T-cell (primary cell): ENCODE measurements at regions not wholly inside any gene's neighbourhood (a gene's known extent, or its start where the extent isn't known, plus 50 kb on each side); places are given as distances from the start of the nearest gene placed in this dataset.

ENCODE experiments used
- ATAC-seq, 4 experiments: fragments of 200-7000 bp in 3 of 4; fragments of 150-1000 bp in 1 of 4; cut with Tn5 transposase; replicated peaks in 1 of 4; 1 replicate in 3 of 4; 2 replicates in 1 of 4; pipeline ENCODE4 v1.10.0; 2021; ENCODE audit warnings: moderate library complexity in 3 of 4, mild to moderate bottlenecking in 2 of 4, moderate number of reproducible peaks in 1 of 4
- CTCF ChIA-PET, 2 donors: fragments of 300-600 bp; sonication (Branson Sonifier 250); formaldehyde crosslinking; loops; one replicate each; lab custom pipeline; 2022; ENCODE audit warnings: antibody characterized with exemption in 2 of 2; lab: Charles Lee
- POLR2A ChIA-PET, 2 donors: fragments of 300-600 bp; sonication (Branson Sonifier 250); formaldehyde crosslinking; loops; one replicate each; lab custom pipeline; 2022; ENCODE audit warnings: antibody characterized with exemption in 2 of 2; lab: Charles Lee
- DNase-seq, 35 experiments: peaks; one replicate each; pipeline versions ENCODE4 v3.0.0 to v3.0.0-alpha.2; 2013 to 2023
- H3K27ac ChIP-seq: one replicate; pipeline ENCODE4 v1.5.1; 2013; ENCODE audit warnings: low read length
- H3K27me3 ChIP-seq, 2 experiments: replicated peaks in 1 of 2; 1 replicate in 1 of 2; 2 replicates in 1 of 2; pipeline versions ENCODE4 v1.6.1 to v1.7.0; 2013; ENCODE audit warnings: low read length in 1 of 2, mixed read lengths in 1 of 2; ENCODE audit not compliant: control insufficient read depth in 2 of 2, insufficient read depth in 2 of 2; ENCODE audit errors: extremely low read depth in 1 of 2
- H3K36me3 ChIP-seq, 2 donors: 1 replicate in 1 of 2; 2 replicates in 1 of 2; pipeline versions ENCODE4 v1.6.1 to v1.7.0; 2013; ENCODE audit warnings: low read length in 1 of 2; ENCODE audit not compliant: control insufficient read depth in 2 of 2, insufficient read depth in 1 of 2; ENCODE audit errors: extremely low read depth in 1 of 2
- H3K4me1 ChIP-seq, 2 experiments: 1 replicate in 1 of 2; 2 replicates in 1 of 2; pipeline versions ENCODE4 v1.6.1 to v1.7.0; 2013; ENCODE audit warnings: low read length in 2 of 2, mixed read lengths in 1 of 2; ENCODE audit not compliant: insufficient read depth in 2 of 2, control insufficient read depth in 1 of 2; ENCODE audit errors: extremely low read depth in 1 of 2
- H3K4me3 ChIP-seq, 2 donors: 1 replicate in 1 of 2; 2 replicates in 1 of 2; pipeline versions ENCODE4 v1.5.1 to v1.7.0; 2013; ENCODE audit warnings: mild to moderate bottlenecking in 2 of 2, low read length in 1 of 2, moderate library complexity in 1 of 2; ENCODE audit not compliant: control insufficient read depth in 1 of 2; ENCODE audit errors: extremely low read depth in 1 of 2
- H3K9me3 ChIP-seq: 2 replicates; pipeline ENCODE4 v1.7.0; 2013
- H3K27ac Mint-ChIP-seq, 2 donors: one replicate each; pipeline ENCODE4 v1.8.0; 2020 to 2021; ENCODE audit warnings: mild to moderate bottlenecking in 2 of 2, mixed read lengths in 2 of 2
- H3K27me3 Mint-ChIP-seq, 2 donors: one replicate each; pipeline ENCODE4 v1.8.0; 2021 to 2022; ENCODE audit warnings: mixed read lengths in 2 of 2
- H3K36me3 Mint-ChIP-seq: one replicate; pipeline ENCODE4 v1.8.0; 2021; ENCODE audit warnings: mixed read lengths
- H3K4me1 Mint-ChIP-seq, 3 donors: one replicate each; pipeline ENCODE4 v1.8.0; 2020 to 2022; ENCODE audit warnings: mixed read lengths in 3 of 3, mild to moderate bottlenecking in 1 of 3
- H3K4me3 Mint-ChIP-seq, 3 donors: one replicate each; pipeline ENCODE4 v1.8.0; 2020 to 2022; ENCODE audit warnings: mild to moderate bottlenecking in 3 of 3, mixed read lengths in 3 of 3, moderate library complexity in 3 of 3
- H3K9me3 Mint-ChIP-seq, 3 donors: one replicate each; pipeline ENCODE4 v1.8.0; 2020 to 2022; ENCODE audit warnings: mixed read lengths in 3 of 3
- WGBS: methylation state at CpG from one replicate; pipeline ENCODE4 v1.1.5; 2013; ENCODE audit warnings: missing lambda C conversion rate; ENCODE audit not compliant: insufficient coverage; 5-methylcytosine and 5-hydroxymethylcytosine counted together

DNA sequence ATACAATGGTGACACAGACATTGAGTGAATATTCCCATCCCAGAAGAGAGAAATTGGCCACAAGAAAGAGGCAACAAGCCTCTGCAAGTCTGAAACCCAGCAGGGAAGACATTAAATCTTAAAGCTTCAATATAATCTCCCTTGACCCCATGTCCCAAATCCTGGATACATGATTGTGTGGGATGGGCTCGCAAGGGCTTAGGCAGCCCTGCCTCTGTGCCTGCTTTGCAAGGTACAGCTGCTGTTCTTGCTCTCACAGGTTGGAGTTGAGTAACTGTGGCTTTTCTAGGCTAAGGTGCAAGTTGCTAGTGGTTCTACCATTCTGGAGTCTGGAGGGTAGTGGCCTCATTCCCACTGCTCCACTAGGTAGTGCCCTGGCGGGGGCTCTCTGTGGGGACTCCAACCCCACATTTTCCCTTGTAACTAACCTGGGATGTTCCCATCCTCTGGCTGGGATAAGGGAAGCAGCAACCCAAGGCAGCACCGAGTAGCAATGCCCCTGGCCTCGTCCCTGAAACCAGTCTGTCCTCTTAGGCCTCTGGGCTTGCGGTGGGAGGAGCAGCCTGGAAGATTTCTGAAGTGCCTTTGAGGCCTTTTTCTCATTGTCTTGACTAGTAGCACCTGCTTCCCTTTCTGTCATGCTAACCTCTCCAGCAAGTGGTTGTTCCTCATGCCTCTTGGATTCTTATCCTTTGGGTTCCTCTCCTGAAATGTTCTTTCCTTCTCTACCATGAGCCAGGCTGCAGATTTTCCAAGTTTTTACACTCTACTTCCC, 90.0 kb downstream of the FAM174B start:
- H3K4me3 ChIP-seq: no peak overlapping the region
- Mint-ChIP-seq H3K27me3 (peaks cover 5 to 27% of the 10 kb centered on the region in 2 donors), H3K27ac (no peak overlapping the region), H3K4me3 (no peak overlapping the region), H3K36me3 (no peaks in the 10 kb centered on the region), H3K4me1 (no peaks in the 10 kb centered on the region), H3K9me3 (peaks cover 0 to 3% (median 0%) of the 10 kb centered on the region in 3 donors)
- no peaks in the 10 kb centered on the region for H3K4me1 ChIP-seq
- H3K36me3 ChIP-seq: no peaks in the 10 kb centered on the region
- POLR2A ChIA-PET: no interaction called here
- H3K9me3 ChIP-seq: no peaks in the 10 kb centered on the region
- H3K27ac ChIP-seq: no peak overlapping the region
- CTCF ChIA-PET: no interaction called here
- 59% methylated on average over 3 of the region's 5 CpGs for WGBS
- ATAC-seq: no peak
- no peak for DNase-seq
- H3K27me3 ChIP-seq: peaks cover 0 to 17% of the 10 kb centered on the region in 2 experiments

DNA sequence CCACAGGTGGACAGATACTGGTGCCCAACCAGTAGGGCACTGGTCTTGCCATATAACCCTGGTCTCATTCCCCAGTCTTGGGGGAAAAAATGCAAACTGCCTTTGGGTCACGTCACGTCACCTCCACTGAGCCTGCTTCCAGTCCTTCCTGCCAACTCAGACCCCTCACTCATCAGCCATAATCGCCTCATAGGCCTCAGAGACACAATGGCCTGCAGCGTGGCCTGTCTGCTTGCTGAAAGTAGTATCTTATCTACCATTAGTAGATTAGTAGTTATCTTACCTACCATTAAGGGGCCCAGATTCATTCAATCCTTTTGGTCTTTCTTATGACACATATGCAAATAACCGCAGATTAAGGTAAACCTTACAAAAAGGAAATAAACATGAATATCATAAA, 93.8 kb downstream of the FAM174B start:
- H3K4me1 ChIP-seq: no peaks in the 10 kb centered on the region
- ChIA-PET POLR2A (no interaction called here), CTCF (no interaction called here)
- no peaks in the 10 kb centered on the region for H3K9me3 Mint-ChIP-seq
- peaks cover 4 to 18% of the 10 kb centered on the region in 2 donors for H3K27me3 Mint-ChIP-seq
- no peak overlapping the region for H3K27ac ChIP-seq
- H3K27me3 ChIP-seq: peaks cover 0 to 12% of the 10 kb centered on the region in 2 experiments
- no peaks in the 10 kb centered on the region for H3K4me1 Mint-ChIP-seq
- no peak for DNase-seq
- no peaks in the 10 kb centered on the region for H3K36me3 Mint-ChIP-seq
- H3K36me3 ChIP-seq: no peaks in the 10 kb centered on the region
- ATAC-seq: no peak
- no peak overlapping the region for H3K27ac Mint-ChIP-seq
- H3K9me3 ChIP-seq: no peaks in the 10 kb centered on the region
- no peak overlapping the region for H3K4me3 ChIP-seq
- 80% methylated on average over 1 of the region's 5 CpGs for WGBS
- no peak overlapping the region for H3K4me3 Mint-ChIP-seq

GRCh38 chr15:92553317-92553716, 102.3 kb downstream of the FAM174B start:
- Mint-ChIP-seq H3K27me3 (peaks cover 42% of the 10 kb centered on the region in 2 donors), H3K36me3 (no peaks in the 10 kb centered on the region), H3K4me3 (no peak overlapping the region), H3K4me1 (no peaks in the 10 kb centered on the region), H3K9me3 (peaks cover 0 to 4% (median 3%) of the 10 kb centered on the region in 3 donors), H3K27ac (no peak overlapping the region)
- Histone ChIP-seq H3K36me3 (no peaks in the 10 kb centered on the region), H3K9me3 (no peaks in the 10 kb centered on the region), H3K4me1 (no peaks in the 10 kb centered on the region), H3K4me3 (no peak overlapping the region), H3K27me3 (no peaks in the 10 kb centered on the region), H3K27ac (no peak overlapping the region)
- WGBS: 71% methylated on average over 1 of the region's 1 CpG
- ATAC-seq: no peak
- DNase-seq: no peak
- ChIA-PET POLR2A (no interaction called here), CTCF (no interaction called here)

- Histone ChIP-seq H3K27me3 (peaks cover 0 to 14% of the 10 kb centered on the region in 2 experiments), H3K36me3 (no peaks in the 10 kb centered on the region), H3K27ac (no peak overlapping the region), H3K9me3 (no peaks in the 10 kb centered on the region), H3K4me1 (no peaks in the 10 kb centered on the region), H3K4me3 (no peak overlapping the region)
- Mint-ChIP-seq H3K27me3 (peaks cover 44 to 55% of the 10 kb centered on the region in 2 donors), H3K36me3 (no peaks in the 10 kb centered on the region), H3K9me3 (peaks cover 2 to 3% (median 3%) of the 10 kb centered on the region in 3 donors), H3K4me1 (no peaks in the 10 kb centered on the region), H3K27ac (no peak overlapping the region), H3K4me3 (no peak overlapping the region)
- DNase-seq (no peak), ATAC-seq (no peak)
- POLR2A ChIA-PET: no interaction called here
- CTCF ChIA-PET: no interaction called here
Measured at GRCh38 chr15:92545996-92546395, 109.6 kb downstream of the FAM174B start.

DNA sequence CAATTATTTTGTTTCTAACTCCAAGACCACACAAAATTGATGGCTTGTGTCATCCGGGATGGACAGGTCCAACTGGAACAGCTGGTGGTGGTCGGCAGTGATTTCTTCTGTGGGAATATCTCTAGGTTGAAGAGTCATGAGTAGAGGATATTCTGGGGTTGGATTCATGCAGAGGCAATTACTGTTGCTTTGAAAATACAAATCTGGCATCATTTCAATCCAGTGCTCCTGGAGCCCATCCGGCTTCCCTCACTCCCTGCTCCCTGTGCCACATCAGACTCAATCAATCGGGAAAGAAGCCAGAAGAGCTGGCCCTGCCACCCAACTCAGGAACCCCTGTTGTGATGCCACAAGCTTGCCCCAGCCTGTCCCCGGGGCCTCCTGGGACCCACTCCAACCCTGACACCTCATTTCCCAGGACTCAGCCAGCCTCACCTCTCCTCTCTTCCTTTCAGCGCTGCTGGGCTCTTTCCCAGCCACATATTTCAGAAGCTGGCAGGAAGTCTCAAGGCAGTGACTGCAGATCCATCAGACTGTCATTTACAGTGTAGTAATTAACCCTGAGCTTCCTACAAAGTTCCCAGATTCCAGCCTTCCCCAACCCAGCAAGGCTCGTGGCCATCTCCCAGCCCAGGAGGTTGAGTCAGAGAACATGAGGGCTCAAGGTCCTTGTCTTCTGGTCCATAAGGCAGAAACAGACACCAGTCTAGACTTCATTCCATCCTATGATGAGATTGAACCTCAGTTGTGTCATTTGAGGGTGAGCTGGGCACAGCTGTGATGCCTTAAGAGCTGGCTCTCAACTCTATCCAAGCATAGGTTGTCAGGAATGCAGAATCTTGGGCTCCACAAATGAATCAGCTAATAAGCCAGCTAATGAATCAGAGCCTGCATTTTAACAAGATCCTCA, 114.0 kb downstream of the FAM174B start:
- POLR2A ChIA-PET: no interaction called here
- Histone ChIP-seq H3K4me1 (no peaks in the 10 kb centered on the region), H3K36me3 (no peaks in the 10 kb centered on the region), H3K4me3 (no peak overlapping the region), H3K27ac (no peak overlapping the region), H3K27me3 (peaks cover 0 to 12% of the 10 kb centered on the region in 2 experiments), H3K9me3 (no peaks in the 10 kb centered on the region)
- Mint-ChIP-seq H3K36me3 (no peaks in the 10 kb centered on the region), H3K9me3 (peaks cover 0 to 3% (median 0%) of the 10 kb centered on the region in 3 donors), H3K27ac (no peak overlapping the region), H3K27me3 (peaks cover 14 to 37% of the 10 kb centered on the region in 2 donors), H3K4me1 (no peaks in the 10 kb centered on the region), H3K4me3 (no peak overlapping the region)
- ATAC-seq: no peak
- no peak for DNase-seq
- CTCF ChIA-PET: no interaction called here
- WGBS: 77% methylated on average over 6 of the region's 7 CpGs

DNA sequence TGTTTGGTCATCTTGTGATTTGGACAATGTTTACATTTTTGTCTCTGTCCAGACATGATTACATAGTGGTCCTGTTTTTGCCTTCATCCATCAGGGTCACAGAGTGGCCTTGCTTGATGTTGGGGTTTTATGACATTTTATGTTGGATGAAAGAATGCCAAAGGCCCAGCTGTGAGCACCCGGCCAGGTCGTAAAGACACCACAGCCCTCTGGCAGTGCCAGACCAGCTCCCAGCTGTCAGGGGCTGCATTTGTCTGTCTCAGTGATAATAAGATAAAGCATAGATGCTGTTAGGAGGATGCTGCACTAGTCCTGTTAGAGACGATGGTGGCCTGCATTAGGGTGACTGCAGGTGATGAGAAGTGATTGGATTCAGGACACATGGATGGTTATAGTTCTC, 117.5 kb downstream of the FAM174B start:
- POLR2A ChIA-PET: no interaction called here
- DNase-seq: no peak
- CTCF ChIA-PET: no interaction called here
- no peak overlapping the region for H3K27ac Mint-ChIP-seq
- H3K27me3 ChIP-seq: peaks cover 0 to 12% of the 10 kb centered on the region in 2 experiments
- no peaks in the 10 kb centered on the region for H3K36me3 Mint-ChIP-seq
- no peak overlapping the region for H3K27ac ChIP-seq
- H3K36me3 ChIP-seq: no peaks in the 10 kb centered on the region
- ATAC-seq: no peak
- no peaks in the 10 kb centered on the region for H3K4me1 ChIP-seq
- H3K27me3 Mint-ChIP-seq: peaks cover 13 to 30% of the 10 kb centered on the region in 2 donors
- no peak overlapping the region for H3K4me3 ChIP-seq
- peaks cover 8 to 10% (median 9%) of the 10 kb centered on the region in 3 donors for H3K9me3 Mint-ChIP-seq
- no peaks in the 10 kb centered on the region for H3K9me3 ChIP-seq
- no peaks in the 10 kb centered on the region for H3K4me1 Mint-ChIP-seq
- 100% methylated on average over 2 of the region's 3 CpGs for WGBS
- no peak overlapping the region for H3K4me3 Mint-ChIP-seq
